ENCODE measurements at regions not wholly inside any gene's neighbourhood (a gene's known extent, or its start where the extent isn't known, plus 50 kb on each side); places are given as distances from the start of the nearest gene placed in this dataset.

- TF ChIP-seq CTCF (IDR thresholded peaks at IDR 0.05; ENCODE audit: low read depth, low read length, poor library complexity, severe bottlenecking), result no peak
- TF ChIP-seq EZH2phosphoT487 (IDR thresholded peaks at IDR 0.05; ENCODE audit: borderline replicate concordance, low read length), result no peak
- H3K9me2 ChIP-seq (replicated peaks; ENCODE audit: control insufficient read depth, low read length), result no peaks in the 10 kb centered on the region
- H3K4me3 ChIP-seq (ENCODE audit: low read length), result no peak overlapping the region
- no peaks in the 10 kb centered on the region for H3K9me3 ChIP-seq (ENCODE audit: control insufficient read depth, insufficient read depth, low read length)
- no peaks in the 10 kb centered on the region for H3K36me3 ChIP-seq (ENCODE audit: control insufficient read depth, low read length)
- no peaks in the 10 kb centered on the region for H3K79me2 ChIP-seq (ENCODE audit: control insufficient read depth, low read length)
- no peaks in the 10 kb centered on the region for H3K27me3 ChIP-seq (ENCODE audit: control insufficient read depth, low read length)
- no peaks in the 10 kb centered on the region for H4K20me1 ChIP-seq (ENCODE audit: control insufficient read depth, insufficient read depth, low read depth, low read length)
- H3K4me2 ChIP-seq (ENCODE audit: low read length), result no peak overlapping the region
- no peaks in the 10 kb centered on the region for H3K4me1 ChIP-seq (ENCODE audit: control insufficient read depth, low read length)
- H3F3A ChIP-seq (ENCODE audit: control insufficient read depth, insufficient read depth), result no peaks in the 10 kb centered on the region
- H3K27ac ChIP-seq (ENCODE audit: low read depth, low read length), result no peak overlapping the region
These were observed 54.2 kb upstream of the NT5C1B start for GRCh38 chr2:18643326-18644114.

DNA sequence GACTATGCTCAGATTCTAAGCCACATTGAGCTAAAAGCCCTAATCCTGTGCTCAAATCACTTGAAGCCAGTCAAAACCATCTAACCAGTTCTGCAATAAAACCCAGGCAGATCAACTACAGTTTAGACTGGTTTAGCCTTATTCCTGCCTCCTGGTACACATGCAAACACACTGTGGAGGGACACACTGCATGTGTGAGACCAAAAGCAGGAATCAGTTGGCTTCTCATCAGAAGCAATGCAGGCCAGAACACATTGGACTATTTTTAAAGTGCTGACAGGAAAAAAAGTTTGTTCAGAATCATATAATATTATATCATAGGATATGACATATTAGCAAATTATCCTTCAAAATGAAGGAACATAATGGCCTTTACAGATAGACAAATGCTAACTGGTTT is 52.5 kb upstream of the NT5C1B start:
- no peaks in the 10 kb centered on the region for H4K20me1 ChIP-seq (ENCODE audit: control insufficient read depth, insufficient read depth, low read depth, low read length)
- no peaks in the 10 kb centered on the region for H3K27me3 ChIP-seq (ENCODE audit: control insufficient read depth, low read length)
- H3K4me2 ChIP-seq (ENCODE audit: low read length), result no peak overlapping the region
- H3K4me3 ChIP-seq (ENCODE audit: low read length), result no peak overlapping the region
- H3K9me3 ChIP-seq (ENCODE audit: control insufficient read depth, insufficient read depth, low read length), result no peaks in the 10 kb centered on the region
- no peaks in the 10 kb centered on the region for H3K36me3 ChIP-seq (ENCODE audit: control insufficient read depth, low read length)
- H3F3A ChIP-seq (ENCODE audit: control insufficient read depth, insufficient read depth), result no peaks in the 10 kb centered on the region
- TF ChIP-seq CTCF (IDR thresholded peaks at IDR 0.05; ENCODE audit: low read depth, low read length, poor library complexity, severe bottlenecking), result no peak
- TF ChIP-seq EZH2phosphoT487 (IDR thresholded peaks at IDR 0.05; ENCODE audit: borderline replicate concordance, low read length), result no peak
- no peaks in the 10 kb centered on the region for H3K9me2 ChIP-seq (replicated peaks; ENCODE audit: control insufficient read depth, low read length)
- H3K27ac ChIP-seq (ENCODE audit: low read depth, low read length), result no peak overlapping the region
- no peaks in the 10 kb centered on the region for H3K4me1 ChIP-seq (ENCODE audit: control insufficient read depth, low read length)
- H3K79me2 ChIP-seq (ENCODE audit: control insufficient read depth, low read length), result no peaks in the 10 kb centered on the region

GRCh38 chr2:18639756-18640453 is 50.5 kb upstream of the NT5C1B start:
- Histone ChIP-seq H3K9me2 (replicated peaks; ENCODE audit: control insufficient read depth, low read length) (no peaks in the 10 kb centered on the region), H3K27me3 (ENCODE audit: control insufficient read depth, low read length) (no peaks in the 10 kb centered on the region), H3K4me2 (ENCODE audit: low read length) (no peak overlapping the region), H3K36me3 (ENCODE audit: control insufficient read depth, low read length) (no peaks in the 10 kb centered on the region), H3F3A (ENCODE audit: control insufficient read depth, insufficient read depth) (no peaks in the 10 kb centered on the region), H3K79me2 (ENCODE audit: control insufficient read depth, low read length) (no peaks in the 10 kb centered on the region), H3K4me1 (ENCODE audit: control insufficient read depth, low read length) (no peaks in the 10 kb centered on the region), H3K27ac (ENCODE audit: low read depth, low read length) (no peak overlapping the region), H4K20me1 (ENCODE audit: control insufficient read depth, insufficient read depth, low read depth, low read length) (no peaks in the 10 kb centered on the region), H3K4me3 (ENCODE audit: low read length) (no peak overlapping the region), H3K9me3 (ENCODE audit: control insufficient read depth, insufficient read depth, low read length) (no peaks in the 10 kb centered on the region)
- no peak for TF ChIP-seq CTCF (IDR thresholded peaks at IDR 0.05; ENCODE audit: low read depth, low read length, poor library complexity, severe bottlenecking)
- TF ChIP-seq EZH2phosphoT487 (IDR thresholded peaks at IDR 0.05; ENCODE audit: borderline replicate concordance, low read length), result no peak

Measured in DOHH2 (cell line).